Hepatocyte (in vitro differentiated cells): ENCODE measurements at regions not wholly inside any gene's neighbourhood (a gene's known extent, or its start where the extent isn't known, plus 50 kb on each side); places are given as distances from the start of the nearest gene placed in this dataset.

Experiments used
- EZH2 ChIP-seq: fragments of 200-600 bp; sonication (generic); IDR thresholded peaks from 2 replicates; pipeline ENCODE4 v1.6.1; 2016; ENCODE audit warnings: antibody characterized with exemption, mild to moderate bottlenecking, borderline replicate concordance
- EZH2phosphoT487 ChIP-seq: fragments of 200-600 bp; sonication (generic); IDR thresholded peaks from one replicate; pipeline ENCODE4 v1.6.1; 2018; ENCODE audit warnings: antibody characterized with exemption, mild to moderate bottlenecking, low read depth, moderate library complexity; ENCODE audit not compliant: unreplicated experiment, severe bottlenecking
- TF ChIP-seq, protein P1 (sequence below): fragments of 200-600 bp; sonication (generic); IDR thresholded peaks from 2 replicates; pipeline ENCODE4 v1.5.1; 2016; ENCODE audit warnings: antibody characterized with exemption, mild to moderate bottlenecking; ENCODE audit not compliant: poor library complexity

GRCh38 chr2:12804091-12804856, 87.5 kb downstream of the TRIB2 start:
- TF ChIP-seq, protein P1, sequence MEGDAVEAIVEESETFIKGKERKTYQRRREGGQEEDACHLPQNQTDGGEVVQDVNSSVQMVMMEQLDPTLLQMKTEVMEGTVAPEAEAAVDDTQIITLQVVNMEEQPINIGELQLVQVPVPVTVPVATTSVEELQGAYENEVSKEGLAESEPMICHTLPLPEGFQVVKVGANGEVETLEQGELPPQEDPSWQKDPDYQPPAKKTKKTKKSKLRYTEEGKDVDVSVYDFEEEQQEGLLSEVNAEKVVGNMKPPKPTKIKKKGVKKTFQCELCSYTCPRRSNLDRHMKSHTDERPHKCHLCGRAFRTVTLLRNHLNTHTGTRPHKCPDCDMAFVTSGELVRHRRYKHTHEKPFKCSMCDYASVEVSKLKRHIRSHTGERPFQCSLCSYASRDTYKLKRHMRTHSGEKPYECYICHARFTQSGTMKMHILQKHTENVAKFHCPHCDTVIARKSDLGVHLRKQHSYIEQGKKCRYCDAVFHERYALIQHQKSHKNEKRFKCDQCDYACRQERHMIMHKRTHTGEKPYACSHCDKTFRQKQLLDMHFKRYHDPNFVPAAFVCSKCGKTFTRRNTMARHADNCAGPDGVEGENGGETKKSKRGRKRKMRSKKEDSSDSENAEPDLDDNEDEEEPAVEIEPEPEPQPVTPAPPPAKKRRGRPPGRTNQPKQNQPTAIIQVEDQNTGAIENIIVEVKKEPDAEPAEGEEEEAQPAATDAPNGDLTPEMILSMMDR = no peak
- TF ChIP-seq EZH2 = no peak
- no peak for TF ChIP-seq EZH2phosphoT487
